HG03095 (cell line): ENCODE measurements at regions not wholly inside any gene's neighbourhood (a gene's known extent, or its start where the extent isn't known, plus 50 kb on each side); places are given as distances from the start of the nearest gene placed in this dataset.

Experiments
- ATAC-seq: cut with Tn5 transposase; IDR thresholded peaks from one replicate; pipeline ENCODE4 v1.9.1; 2021; ENCODE audit warnings: moderate library complexity; ENCODE audit not compliant: unreplicated experiment

DNA sequence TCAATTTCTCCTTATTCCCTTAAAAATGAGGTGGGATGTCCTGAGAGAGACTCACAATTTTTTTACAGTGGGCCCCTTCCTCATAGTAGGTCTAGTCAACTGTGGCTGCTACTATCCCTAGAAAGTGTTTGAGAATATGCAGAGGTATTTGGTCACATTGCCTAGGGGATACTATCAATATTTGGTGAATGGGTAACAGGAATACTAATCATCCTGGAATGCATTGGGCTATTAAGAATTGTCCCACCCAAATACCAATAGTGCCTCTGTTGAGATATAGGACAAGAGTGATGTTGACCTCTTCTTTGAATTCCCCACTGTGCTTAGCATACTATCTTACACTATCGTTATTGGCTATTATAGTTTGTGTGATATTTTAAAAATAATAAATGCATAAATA is 389.4 kb downstream of the DIPK2A start:
- ATAC-seq = no peak

DNA sequence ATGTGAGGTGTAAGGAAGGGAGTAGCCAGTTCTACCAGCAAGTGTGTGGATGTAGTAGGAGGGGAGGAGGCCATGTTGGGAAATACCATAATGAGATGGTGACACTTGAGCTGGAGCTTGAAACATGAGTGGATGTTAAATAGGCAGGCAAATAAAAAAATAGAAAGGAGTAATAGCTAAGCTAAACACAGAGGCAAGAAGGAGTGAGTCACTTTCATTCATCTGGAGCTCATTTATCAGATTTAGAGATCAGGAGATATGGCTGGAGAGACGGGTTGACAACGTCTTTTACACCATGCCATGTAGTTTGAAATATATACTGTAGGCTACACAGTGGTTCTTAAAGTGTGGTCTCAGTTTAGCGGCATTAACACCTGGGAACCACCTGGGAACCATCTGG is 390.5 kb downstream of the DIPK2A start:
- no peak for ATAC-seq

GRCh38 chr3:144363856-144364255 is 392.2 kb downstream of the DIPK2A start:
- no peak for ATAC-seq

GRCh38 chr3:144364737-144365136 is 393.1 kb downstream of the DIPK2A start:
- no peak for ATAC-seq

DNA sequence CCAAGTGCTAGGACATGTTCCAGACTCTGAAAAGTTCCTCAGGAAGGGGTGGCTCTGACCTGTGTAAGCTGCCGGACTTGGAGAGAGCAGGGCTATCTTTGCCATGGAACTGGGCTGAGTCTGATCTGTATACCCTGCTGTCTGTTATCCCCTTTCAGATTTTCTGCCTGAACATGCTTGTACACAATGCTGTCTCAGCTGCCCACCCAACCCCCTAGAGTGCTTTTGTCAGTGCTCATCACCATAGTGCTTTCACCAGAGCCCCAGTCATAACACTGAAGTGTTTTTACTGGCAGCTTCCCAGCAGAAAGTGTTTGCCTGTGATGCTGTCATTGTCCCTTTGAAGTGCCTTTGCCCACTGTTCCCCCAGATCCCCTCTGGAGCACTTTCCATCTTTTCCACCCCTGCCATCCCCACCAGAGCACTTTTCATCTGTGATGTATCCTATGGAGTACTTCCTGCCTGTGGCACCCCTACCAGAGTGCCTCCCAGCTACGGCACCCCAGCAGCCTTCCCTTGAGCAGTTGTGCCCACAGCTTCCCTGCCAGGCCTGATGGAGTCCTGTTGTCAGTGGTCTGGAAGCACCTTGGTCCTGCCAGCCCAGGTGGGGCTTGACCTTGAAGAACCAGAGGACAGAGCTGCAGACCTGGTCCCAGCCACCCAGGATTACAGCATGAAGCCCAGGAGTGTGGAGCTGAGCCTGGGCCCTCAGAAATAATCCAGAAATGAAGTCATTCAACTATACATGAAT is 397.7 kb downstream of the DIPK2A start:
- ATAC-seq = no peak

DNA sequence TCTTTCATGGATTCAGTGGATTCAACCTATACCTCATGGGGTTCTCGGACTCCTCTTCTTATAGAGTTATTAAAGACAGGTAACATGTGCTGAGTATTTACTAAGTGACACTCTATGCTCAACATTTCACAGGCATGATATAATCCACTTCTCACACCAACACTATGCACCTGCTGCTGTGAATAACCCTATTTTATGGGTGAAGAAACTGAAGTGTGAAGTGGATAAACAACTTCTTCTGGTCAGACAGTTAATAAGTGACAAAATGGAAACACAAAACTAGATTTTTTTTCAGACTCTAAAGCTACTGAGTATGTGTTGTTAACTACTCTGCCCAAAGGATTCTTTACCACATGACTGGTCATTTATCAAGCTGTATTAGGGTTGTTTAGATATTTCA is 403.5 kb downstream of the DIPK2A start:
- no peak for ATAC-seq

GRCh38 chr3:144380849-144381248 is 409.2 kb downstream of the DIPK2A start:
- ATAC-seq = no peak

DNA sequence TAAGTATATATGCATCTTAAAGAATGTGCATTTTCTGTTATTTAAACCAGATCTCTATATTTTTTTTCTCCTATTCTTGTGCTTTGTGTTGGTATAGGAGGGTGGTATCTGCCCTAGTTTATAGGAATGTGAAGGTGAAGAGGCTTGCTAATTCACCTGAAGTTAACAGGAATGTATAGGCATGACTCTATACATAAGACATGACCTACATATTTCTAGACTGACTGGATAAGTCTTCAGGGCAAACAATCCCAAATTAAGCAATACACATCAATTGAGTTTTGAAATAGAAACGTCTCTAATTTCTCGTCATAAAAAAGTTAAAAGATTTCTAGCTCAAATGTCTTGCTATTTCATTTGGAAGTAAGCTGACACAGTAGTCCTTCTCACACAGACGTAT is 410.0 kb downstream of the DIPK2A start:
- no peak for ATAC-seq

- no peak for ATAC-seq
Observed at GRCh38 chr3:144384241-144384979, 412.8 kb downstream of the DIPK2A start.

DNA sequence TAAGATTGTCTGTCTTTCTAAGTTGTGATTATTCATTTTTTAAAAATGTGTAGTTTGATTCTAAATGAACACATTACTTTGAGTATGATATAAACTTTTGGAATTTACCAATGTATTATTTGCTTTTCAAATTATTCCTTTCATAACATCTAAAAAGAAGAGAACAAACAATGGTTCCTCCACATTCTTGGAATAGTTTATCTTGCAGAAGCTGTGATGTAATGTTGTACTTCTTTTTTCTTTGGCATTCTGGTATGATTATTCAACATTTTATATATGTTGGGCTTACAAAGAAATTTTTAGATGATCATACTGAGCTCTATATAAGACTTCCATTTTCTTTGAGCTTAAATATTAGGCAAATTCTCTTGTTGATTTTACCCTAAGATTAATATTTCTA is 419.2 kb downstream of the DIPK2A start:
- ATAC-seq = no peak

DNA sequence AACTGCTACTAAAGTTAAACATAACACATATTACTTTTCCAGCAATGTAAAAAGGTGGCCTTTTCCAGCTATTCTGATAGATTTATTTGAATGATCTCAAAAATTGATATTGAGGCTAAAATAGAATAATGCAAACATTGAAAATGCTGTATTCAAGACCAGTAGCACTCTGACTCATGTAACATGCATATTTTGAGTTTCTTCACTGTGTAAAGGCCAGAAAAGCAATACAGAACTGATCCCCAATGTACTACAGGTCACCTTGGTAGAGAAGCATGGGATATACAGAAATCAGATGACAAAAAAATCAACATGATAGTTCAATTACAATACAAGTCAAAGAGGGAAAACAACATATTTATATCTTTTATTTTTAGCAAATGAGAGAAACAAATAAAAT is 419.6 kb downstream of the DIPK2A start:
- no peak for ATAC-seq

- no peak for ATAC-seq
Observed at GRCh38 chr3:144394032-144394431, 422.4 kb downstream of the DIPK2A start.

- ATAC-seq = no peak
Observed at GRCh38 chr3:144402430-144402829, 430.8 kb downstream of the DIPK2A start.

GRCh38 chr3:144403040-144403457 is 431.4 kb downstream of the DIPK2A start:
- ATAC-seq = no peak

GRCh38 chr3:144407335-144407734 is 435.7 kb downstream of the DIPK2A start:
- no peak for ATAC-seq

DNA sequence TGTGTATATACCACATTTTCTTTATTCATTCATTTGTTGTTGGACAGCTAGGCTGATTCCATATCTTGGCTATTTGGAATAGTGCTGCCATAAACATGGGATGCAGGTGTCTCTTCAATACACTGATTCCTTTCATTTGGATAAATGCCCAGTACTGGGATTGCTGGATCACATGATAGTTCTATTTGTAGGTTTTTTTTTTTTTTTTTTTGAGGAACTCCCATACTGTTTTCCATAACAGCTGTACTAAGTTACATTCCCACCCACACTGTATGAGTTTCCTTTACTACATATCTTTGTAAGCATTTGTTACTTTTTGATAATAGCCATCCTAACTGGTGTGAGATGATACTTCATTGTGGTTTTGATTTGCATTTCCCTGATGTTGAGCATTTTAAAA is 437.7 kb downstream of the DIPK2A start:
- ATAC-seq = no peak

GRCh38 chr3:144413068-144413467 is 441.4 kb downstream of the DIPK2A start:
- ATAC-seq = no peak

- ATAC-seq = no peak
Observed at GRCh38 chr3:144415492-144415891, 443.9 kb downstream of the DIPK2A start.

DNA sequence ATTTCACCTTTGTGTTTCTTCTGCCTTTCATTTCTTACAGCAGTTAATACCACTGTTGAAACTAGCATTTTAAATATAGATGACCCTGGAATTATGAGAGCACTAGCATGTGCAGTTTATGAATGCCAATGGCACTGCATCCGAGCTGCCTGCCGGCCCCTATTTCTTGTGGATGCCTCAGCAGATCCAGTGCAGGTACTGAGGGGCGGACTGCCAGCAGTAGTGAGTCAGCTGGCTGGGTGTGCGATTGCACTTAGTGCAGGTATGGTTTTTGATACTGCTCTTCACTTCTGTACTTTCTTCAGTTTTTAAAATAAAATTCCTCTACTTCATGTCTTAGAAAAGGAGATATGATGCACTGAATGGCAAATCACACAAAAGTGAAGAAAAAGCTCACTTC is 453.0 kb downstream of the DIPK2A start:
- no peak for ATAC-seq

DNA sequence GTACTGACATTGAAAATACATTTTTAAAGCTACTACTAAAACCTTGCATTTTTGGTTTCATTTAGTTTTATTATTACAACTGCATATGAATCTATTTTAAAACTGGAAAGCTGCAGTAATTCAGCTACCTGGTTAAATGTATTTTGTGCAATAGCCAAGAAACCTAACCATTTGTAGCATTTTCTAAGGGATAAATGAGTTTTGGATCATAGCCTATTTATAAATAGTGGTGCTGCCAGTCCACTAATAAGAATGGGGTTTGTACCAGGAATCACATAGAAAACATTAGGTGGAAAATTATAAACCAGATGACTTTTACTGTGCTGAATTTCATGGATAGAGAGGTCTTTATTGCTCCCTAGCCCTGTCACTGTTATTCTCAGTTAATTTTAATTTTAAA is 454.7 kb downstream of the DIPK2A start:
- no peak for ATAC-seq

- ATAC-seq = no peak
Observed at GRCh38 chr3:144426967-144427366, 455.3 kb downstream of the DIPK2A start.

GRCh38 chr3:144429719-144430121 is 458.1 kb downstream of the DIPK2A start:
- ATAC-seq = peak; percentile 60
